ENCODE measurements at regions not wholly inside any gene's neighbourhood (a gene's known extent, or its start where the extent isn't known, plus 50 kb on each side); places are given as distances from the start of the nearest gene placed in this dataset.

GRCh38 chr10:55272886-55273285 is 471.9 kb upstream of the PCDH15 start:
- TF ChIP-seq CTCF (IDR thresholded peaks at IDR 0.05) (no peak), POLR2AphosphoS5 (IDR thresholded peaks at IDR 0.05) (no peak)

Measured in sigmoid colon (tissue), 4 donors.